WTC11 (cell line): ENCODE measurements at regions not wholly inside any gene's neighbourhood (a gene's known extent, or its start where the extent isn't known, plus 50 kb on each side); places are given as distances from the start of the nearest gene placed in this dataset.

Experiments used
- CBFB ChIP-seq: sonication (generic); formaldehyde crosslinking; IDR thresholded peaks from 2 replicates; pipeline ENCODE4 v1.8.1; 2022; ENCODE audit warnings: mild to moderate bottlenecking, low read depth, missing genetic modification reagents
- CTCF ChIP-seq: fragments of 200-600 bp; IDR thresholded peaks from 2 replicates; pipeline ENCODE4 v1.8.0; 2022; ENCODE audit warnings: antibody characterized with exemption

- TF ChIP-seq CTCF (no peak), CBFB (CRISPR knock-in tag) (no peak)
These were observed 160.4 kb upstream of the AGR3 start for GRCh38 chr7:17042211-17042610.
